ENCODE measurements at regions not wholly inside any gene's neighbourhood (a gene's known extent, or its start where the extent isn't known, plus 50 kb on each side); places are given as distances from the start of the nearest gene placed in this dataset.
"Not testable (repeated sequence)": the region's sequence is repeated elsewhere in the genome, so short reads cannot be mapped to it uniquely, and the experiment has no call there.

GRCh38 chr1:146317785-146318184 lies 89.0 kb upstream of the NOTCH2NLA start:
- not testable (repeated sequence) for FAIRE-seq; H3K36me3 ChIP-seq (ENCODE audit: control insufficient read depth, insufficient read depth, low read length); H3K27me3 ChIP-seq (ENCODE audit: control insufficient read depth, insufficient read depth, low read length); DNase-seq (ENCODE audit: low read depth); H3K4me3 ChIP-seq (ENCODE audit: low read depth, low read length)

GRCh38 chr1:146314449-146315246 lies 85.8 kb upstream of the NOTCH2NLA start:
- H3K36me3 ChIP-seq (ENCODE audit: control insufficient read depth, insufficient read depth, low read length); FAIRE-seq; H3K27me3 ChIP-seq (ENCODE audit: control insufficient read depth, insufficient read depth, low read length); H3K4me3 ChIP-seq (ENCODE audit: low read depth, low read length); DNase-seq (ENCODE audit: low read depth): not testable (repeated sequence)

- H3K27me3 ChIP-seq (ENCODE audit: control insufficient read depth, insufficient read depth, low read length); DNase-seq (ENCODE audit: low read depth); H3K4me3 ChIP-seq (ENCODE audit: low read depth, low read length); FAIRE-seq; H3K36me3 ChIP-seq (ENCODE audit: control insufficient read depth, insufficient read depth, low read length): not testable (repeated sequence)
These were observed 81.8 kb upstream of the NOTCH2NLA start for GRCh38 chr1:146310579-146310978.

DNA sequence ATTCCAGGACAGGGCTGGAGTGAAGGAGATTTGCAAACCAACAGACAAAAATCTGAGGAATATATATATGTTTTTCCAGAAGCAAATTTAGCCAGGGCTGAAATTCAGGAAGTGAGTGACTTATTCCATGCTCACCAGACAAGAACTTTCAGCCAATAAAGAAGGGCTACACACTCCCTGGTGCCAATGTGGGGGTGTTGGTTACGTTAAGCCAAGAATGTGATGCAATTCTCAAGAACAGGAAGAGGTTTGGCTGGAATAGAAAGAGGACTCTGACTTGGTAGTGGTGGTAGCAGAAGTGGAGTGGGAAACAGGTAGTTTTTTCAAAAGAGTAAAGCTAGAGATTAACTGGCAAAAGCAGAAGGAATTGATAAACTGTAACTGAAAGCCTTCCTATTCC lies 80.6 kb upstream of the NOTCH2NLA start:
- not testable (repeated sequence) for DNase-seq (ENCODE audit: low read depth); H3K27me3 ChIP-seq (ENCODE audit: control insufficient read depth, insufficient read depth, low read length); FAIRE-seq; H3K4me3 ChIP-seq (ENCODE audit: low read depth, low read length); H3K36me3 ChIP-seq (ENCODE audit: control insufficient read depth, insufficient read depth, low read length)

DNA sequence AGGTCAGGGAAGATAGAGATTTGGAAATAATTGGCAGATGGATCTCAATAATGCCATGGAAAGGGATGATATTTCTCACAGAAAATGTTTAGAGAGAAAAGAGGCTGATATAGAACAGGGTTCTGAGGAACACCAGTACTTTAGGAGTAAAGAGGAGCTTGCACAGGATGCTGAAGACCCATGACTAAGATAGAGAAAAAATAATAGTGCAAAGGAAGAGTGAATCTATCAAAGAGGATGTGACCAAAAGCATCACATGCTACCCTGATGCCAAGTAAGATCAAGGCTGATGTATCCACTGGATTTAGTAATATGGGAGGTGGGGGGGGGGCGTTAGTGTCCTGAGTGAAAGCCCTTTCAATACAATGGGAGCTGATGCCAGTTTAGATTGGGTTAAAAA lies 80.1 kb upstream of the NOTCH2NLA start:
- H3K4me3 ChIP-seq (ENCODE audit: low read depth, low read length); FAIRE-seq: not testable (repeated sequence)

GRCh38 chr1:146308152-146308551 lies 79.3 kb upstream of the NOTCH2NLA start:
- not testable (repeated sequence) for H3K27me3 ChIP-seq (ENCODE audit: control insufficient read depth, insufficient read depth, low read length); FAIRE-seq; DNase-seq (ENCODE audit: low read depth); H3K4me3 ChIP-seq (ENCODE audit: low read depth, low read length); H3K36me3 ChIP-seq (ENCODE audit: control insufficient read depth, insufficient read depth, low read length)

More for the DNA sequence above, 80.1 kb upstream of the NOTCH2NLA start:
- not testable (repeated sequence) for H3K36me3 ChIP-seq (ENCODE audit: control insufficient read depth, insufficient read depth, low read length); H3K27me3 ChIP-seq (ENCODE audit: control insufficient read depth, insufficient read depth, low read length); DNase-seq (ENCODE audit: low read depth)

DNA sequence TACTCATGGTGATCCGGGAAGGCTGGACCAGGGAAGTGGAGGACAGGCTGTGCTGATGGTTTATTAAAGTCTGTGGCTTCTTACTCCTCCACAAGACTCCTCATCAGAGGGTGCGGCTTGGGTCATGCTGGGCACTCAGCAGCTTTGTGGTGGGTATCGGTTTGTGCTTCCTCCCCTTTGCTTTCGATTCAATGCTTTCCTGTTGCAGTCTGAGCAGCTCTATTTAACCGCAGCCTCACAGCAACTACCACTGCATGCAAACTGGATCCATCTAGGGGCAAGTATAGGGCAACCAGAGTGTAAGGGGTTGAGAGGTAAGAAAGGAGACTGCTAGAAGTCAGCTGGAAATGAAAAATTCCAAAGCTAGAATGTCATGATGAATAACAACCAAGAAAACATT lies 78.8 kb upstream of the NOTCH2NLA start:
- FAIRE-seq; H3K27me3 ChIP-seq (ENCODE audit: control insufficient read depth, insufficient read depth, low read length); DNase-seq (ENCODE audit: low read depth); H3K4me3 ChIP-seq (ENCODE audit: low read depth, low read length); H3K36me3 ChIP-seq (ENCODE audit: control insufficient read depth, insufficient read depth, low read length): not testable (repeated sequence)

GRCh38 chr1:146306651-146307050 lies 77.8 kb upstream of the NOTCH2NLA start:
- not testable (repeated sequence) for H3K36me3 ChIP-seq (ENCODE audit: control insufficient read depth, insufficient read depth, low read length); DNase-seq (ENCODE audit: low read depth); H3K27me3 ChIP-seq (ENCODE audit: control insufficient read depth, insufficient read depth, low read length); FAIRE-seq; H3K4me3 ChIP-seq (ENCODE audit: low read depth, low read length)

GRCh38 chr1:146305442-146305841 lies 76.6 kb upstream of the NOTCH2NLA start:
- H3K4me3 ChIP-seq (ENCODE audit: low read depth, low read length); DNase-seq (ENCODE audit: low read depth); H3K27me3 ChIP-seq (ENCODE audit: control insufficient read depth, insufficient read depth, low read length); FAIRE-seq; H3K36me3 ChIP-seq (ENCODE audit: control insufficient read depth, insufficient read depth, low read length): not testable (repeated sequence)

GRCh38 chr1:146298575-146298897 lies 69.7 kb upstream of the NOTCH2NLA start:
- not testable (repeated sequence) for H3K36me3 ChIP-seq (ENCODE audit: control insufficient read depth, insufficient read depth, low read length); H3K4me3 ChIP-seq (ENCODE audit: low read depth, low read length); DNase-seq (ENCODE audit: low read depth); FAIRE-seq; H3K27me3 ChIP-seq (ENCODE audit: control insufficient read depth, insufficient read depth, low read length)

DNA sequence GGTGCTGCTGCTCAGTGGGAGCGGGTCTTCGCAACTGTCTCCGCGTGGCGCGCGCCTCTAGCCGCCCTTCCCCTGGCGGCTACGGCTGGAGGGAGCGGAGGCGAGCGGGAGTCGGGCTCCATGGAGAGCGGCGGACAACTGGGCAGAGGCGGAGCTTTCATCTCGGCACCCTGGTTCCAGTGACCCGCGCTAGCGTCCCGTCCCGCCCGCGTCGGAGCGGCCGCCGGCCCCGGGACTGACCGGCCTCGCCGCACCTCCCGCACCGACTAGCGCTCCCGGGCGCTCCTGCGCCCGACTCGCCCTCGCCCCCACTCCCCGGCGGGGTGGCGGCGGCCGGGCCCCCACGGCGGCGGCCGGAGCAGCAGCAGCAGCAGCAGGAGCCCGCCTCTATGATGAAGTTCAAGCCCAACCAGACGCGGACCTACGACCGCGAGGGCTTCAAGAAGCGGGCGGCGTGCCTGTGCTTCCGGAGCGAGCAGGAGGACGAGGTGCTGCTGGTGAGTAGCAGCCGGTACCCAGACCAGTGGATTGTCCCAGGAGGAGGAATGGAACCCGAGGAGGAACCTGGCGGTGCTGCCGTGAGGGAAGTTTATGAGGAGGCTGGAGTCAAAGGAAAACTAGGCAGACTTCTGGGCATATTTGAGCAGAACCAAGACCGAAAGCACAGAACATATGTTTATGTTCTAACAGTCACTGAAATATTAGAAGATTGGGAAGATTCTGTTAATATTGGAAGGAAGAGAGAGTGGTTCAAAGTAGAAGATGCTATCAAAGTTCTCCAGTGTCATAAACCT lies 69.2 kb upstream of the NOTCH2NLA start:
- not testable (repeated sequence) for DNase-seq (ENCODE audit: low read depth); H3K27me3 ChIP-seq (ENCODE audit: control insufficient read depth, insufficient read depth, low read length); FAIRE-seq; H3K4me3 ChIP-seq (ENCODE audit: low read depth, low read length); H3K36me3 ChIP-seq (ENCODE audit: control insufficient read depth, insufficient read depth, low read length)

- FAIRE-seq; DNase-seq (ENCODE audit: low read depth); H3K36me3 ChIP-seq (ENCODE audit: control insufficient read depth, insufficient read depth, low read length); H3K27me3 ChIP-seq (ENCODE audit: control insufficient read depth, insufficient read depth, low read length); H3K4me3 ChIP-seq (ENCODE audit: low read depth, low read length): not testable (repeated sequence)
These were observed 64.4 kb upstream of the NOTCH2NLA start for GRCh38 chr1:146292940-146293936.

DNA sequence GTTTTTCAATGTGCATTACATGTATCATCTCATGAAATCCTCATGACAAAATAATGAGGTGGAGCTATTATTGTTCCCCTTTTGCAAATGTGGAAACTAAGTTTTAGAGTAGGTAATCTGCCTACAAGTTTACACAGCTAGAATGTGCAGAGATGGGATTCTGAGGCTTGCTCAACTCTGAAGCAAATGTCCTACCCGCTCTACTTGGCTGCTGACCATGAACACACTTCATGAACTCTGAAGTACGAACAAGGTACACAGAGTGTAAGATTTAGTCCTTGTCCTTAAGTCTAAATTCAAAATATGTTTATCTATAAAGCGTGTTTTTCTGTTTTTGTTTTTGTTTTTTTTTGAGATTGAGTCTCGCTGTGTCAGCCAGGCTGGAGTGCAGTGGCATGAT lies 63.6 kb upstream of the NOTCH2NLA start:
- not testable (repeated sequence) for H3K27me3 ChIP-seq (ENCODE audit: control insufficient read depth, insufficient read depth, low read length); H3K4me3 ChIP-seq (ENCODE audit: low read depth, low read length); FAIRE-seq; H3K36me3 ChIP-seq (ENCODE audit: control insufficient read depth, insufficient read depth, low read length); DNase-seq (ENCODE audit: low read depth)

- DNase-seq (ENCODE audit: low read depth); FAIRE-seq; H3K36me3 ChIP-seq (ENCODE audit: control insufficient read depth, insufficient read depth, low read length); H3K4me3 ChIP-seq (ENCODE audit: low read depth, low read length); H3K27me3 ChIP-seq (ENCODE audit: control insufficient read depth, insufficient read depth, low read length): not testable (repeated sequence)
These were observed 59.1 kb upstream of the NOTCH2NLA start for GRCh38 chr1:146287881-146288280.

All from bronchial epithelial cell (primary cell).